Loucy (cell line): ENCODE measurements at regions not wholly inside any gene's neighbourhood (a gene's known extent, or its start where the extent isn't known, plus 50 kb on each side); places are given as distances from the start of the nearest gene placed in this dataset.

Source experiments
- H2AFZ ChIP-seq: fragments of 200-600 bp; sonication (generic); 2 replicates; pipeline ENCODE4 v1.6.0; 2016; ENCODE audit warnings: antibody characterized with exemption, mild to moderate bottlenecking, low read length, moderate library complexity
- H3F3A ChIP-seq: fragments of 200-600 bp; 2 replicates; pipeline ENCODE4 v1.6.0; 2016; ENCODE audit warnings: antibody characterized with exemption, low read depth, mild to moderate bottlenecking
- H3K27me3 ChIP-seq: fragments of 200-600 bp; sonication (generic); 2 replicates; pipeline ENCODE4 v1.6.1; 2014; ENCODE audit warnings: low read length, mild to moderate bottlenecking; ENCODE audit not compliant: insufficient read depth, poor library complexity, severe bottlenecking
- H3K36me3 ChIP-seq: fragments of 200-600 bp; sonication (generic); 2 replicates; pipeline ENCODE4 v1.6.1; 2016; ENCODE audit warnings: low read length; ENCODE audit not compliant: insufficient read depth
- H3K4me1 ChIP-seq: fragments of 200-600 bp; sonication (generic); 2 replicates; pipeline ENCODE4 v1.5.1; 2014; ENCODE audit warnings: low read length, mild to moderate bottlenecking; ENCODE audit not compliant: insufficient read depth, poor library complexity, severe bottlenecking
- H3K4me2 ChIP-seq: fragments of 200-600 bp; sonication (generic); 2 replicates; pipeline ENCODE4 v1.6.0; 2014; ENCODE audit warnings: antibody characterized with exemption, low read length, low read depth, mild to moderate bottlenecking; ENCODE audit not compliant: poor library complexity, severe bottlenecking
- H3K4me3 ChIP-seq: fragments of 200-600 bp; sonication (generic); 2 replicates; pipeline ENCODE4 v1.5.1; 2014; ENCODE audit warnings: low read length, mild to moderate bottlenecking, mixed read lengths; ENCODE audit not compliant: poor library complexity, severe bottlenecking
- H3K79me2 ChIP-seq: fragments of 200-600 bp; sonication (generic); 2 replicates; pipeline ENCODE4 v1.6.1; 2014; ENCODE audit warnings: low read length; ENCODE audit not compliant: insufficient read depth
- H3K9ac ChIP-seq: fragments of 200-600 bp; sonication (generic); 2 replicates; pipeline ENCODE4 v1.6.0; 2014; ENCODE audit warnings: mild to moderate bottlenecking, low read depth, low read length, moderate library complexity; ENCODE audit not compliant: poor library complexity, severe bottlenecking
- H3K9me2 ChIP-seq: fragments of 200-600 bp; sonication (generic); replicated peaks from 2 replicates; pipeline ENCODE4 v1.6.1; 2016; ENCODE audit warnings: low read depth, low read length, mixed read lengths
- H3K9me3 ChIP-seq: fragments of 200-600 bp; sonication (generic); 2 replicates; pipeline ENCODE4 v1.6.1; 2014; ENCODE audit warnings: mild to moderate bottlenecking, antibody characterized with exemption, low read length, low read depth; ENCODE audit not compliant: insufficient read depth
- H4K20me1 ChIP-seq: fragments of 200-600 bp; sonication (generic); 2 replicates; pipeline ENCODE4 v1.6.0; 2014; ENCODE audit warnings: antibody characterized with exemption, low read length, mild to moderate bottlenecking; ENCODE audit not compliant: insufficient read depth, poor library complexity, severe bottlenecking
- EZH2phosphoT487 ChIP-seq: fragments of 200-600 bp; IDR thresholded peaks from 2 replicates; pipeline ENCODE4 v1.6.1; 2018; ENCODE audit warnings: antibody characterized with exemption, mild to moderate bottlenecking, moderate library complexity, borderline replicate concordance
- TF ChIP-seq, protein P1 (sequence below): fragments of 200-600 bp; sonication (generic); conservative IDR thresholded peaks from 2 replicates; pipeline ENCODE4 v1.5.1; 2014; ENCODE audit warnings: mild to moderate bottlenecking, antibody characterized with exemption, low read length

DNA sequence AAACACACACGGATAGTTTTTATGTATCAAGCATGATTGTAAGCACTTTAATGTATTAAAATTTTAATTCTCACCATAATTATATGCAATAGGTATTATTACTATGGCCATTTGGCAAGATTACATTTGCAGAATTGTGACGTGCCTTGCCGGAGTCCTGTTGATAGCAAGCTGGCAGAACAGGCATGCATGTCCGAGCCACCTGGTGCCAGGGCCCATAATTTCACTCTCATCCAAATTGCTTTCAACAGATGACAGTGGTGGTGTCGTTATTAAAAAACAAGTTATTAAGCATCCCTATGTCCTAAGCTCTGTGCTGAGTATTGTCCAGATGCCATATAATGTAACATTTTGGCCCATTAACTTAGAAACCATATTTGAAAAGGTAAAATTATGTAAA lies 374.3 kb downstream of the FOXO1 start:
- no peaks in the 10 kb centered on the region for H3K27me3 ChIP-seq
- H3K36me3 ChIP-seq, result no peaks in the 10 kb centered on the region
- H3K4me3 ChIP-seq, result no peak overlapping the region
- H3K4me2 ChIP-seq, result no peak overlapping the region
- no peak for TF ChIP-seq EZH2phosphoT487
- TF ChIP-seq, protein P1, sequence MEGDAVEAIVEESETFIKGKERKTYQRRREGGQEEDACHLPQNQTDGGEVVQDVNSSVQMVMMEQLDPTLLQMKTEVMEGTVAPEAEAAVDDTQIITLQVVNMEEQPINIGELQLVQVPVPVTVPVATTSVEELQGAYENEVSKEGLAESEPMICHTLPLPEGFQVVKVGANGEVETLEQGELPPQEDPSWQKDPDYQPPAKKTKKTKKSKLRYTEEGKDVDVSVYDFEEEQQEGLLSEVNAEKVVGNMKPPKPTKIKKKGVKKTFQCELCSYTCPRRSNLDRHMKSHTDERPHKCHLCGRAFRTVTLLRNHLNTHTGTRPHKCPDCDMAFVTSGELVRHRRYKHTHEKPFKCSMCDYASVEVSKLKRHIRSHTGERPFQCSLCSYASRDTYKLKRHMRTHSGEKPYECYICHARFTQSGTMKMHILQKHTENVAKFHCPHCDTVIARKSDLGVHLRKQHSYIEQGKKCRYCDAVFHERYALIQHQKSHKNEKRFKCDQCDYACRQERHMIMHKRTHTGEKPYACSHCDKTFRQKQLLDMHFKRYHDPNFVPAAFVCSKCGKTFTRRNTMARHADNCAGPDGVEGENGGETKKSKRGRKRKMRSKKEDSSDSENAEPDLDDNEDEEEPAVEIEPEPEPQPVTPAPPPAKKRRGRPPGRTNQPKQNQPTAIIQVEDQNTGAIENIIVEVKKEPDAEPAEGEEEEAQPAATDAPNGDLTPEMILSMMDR, result no peak
- H3K9ac ChIP-seq, result no peak overlapping the region
- H3K4me1 ChIP-seq, result no peaks in the 10 kb centered on the region
- no peaks in the 10 kb centered on the region for H3K9me2 ChIP-seq
- no peaks in the 10 kb centered on the region for H3F3A ChIP-seq
- H4K20me1 ChIP-seq, result no peaks in the 10 kb centered on the region
- H2AFZ ChIP-seq, result no peak overlapping the region
- H3K79me2 ChIP-seq, result no peaks in the 10 kb centered on the region
- peaks cover 5% of the 10 kb centered on the region; the same call in 1 of the 2 replicates for H3K9me3 ChIP-seq

DNA sequence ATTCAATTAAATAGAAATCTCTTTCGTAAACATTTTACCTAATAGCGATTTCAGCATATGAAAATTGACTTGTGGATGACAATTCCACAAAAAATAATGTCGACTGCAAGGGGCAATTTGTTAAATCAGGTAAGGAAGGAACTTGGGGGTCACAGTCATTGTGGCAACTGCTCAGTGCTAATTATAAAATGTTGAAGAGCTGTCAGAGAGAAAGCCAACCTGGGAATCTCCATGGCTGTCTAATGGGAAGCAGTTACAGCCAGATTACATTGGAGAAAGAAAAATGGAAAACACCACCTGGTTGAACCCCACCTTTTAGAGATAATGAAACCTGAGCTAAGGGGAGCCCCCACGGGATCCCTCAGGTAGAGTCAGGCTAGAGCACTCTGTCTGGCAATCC lies 373.9 kb downstream of the FOXO1 start:
- no peak overlapping the region for H3K4me3 ChIP-seq
- H2AFZ ChIP-seq, result no peak overlapping the region
- no peaks in the 10 kb centered on the region for H3K79me2 ChIP-seq
- H4K20me1 ChIP-seq, result no peaks in the 10 kb centered on the region
- TF ChIP-seq, protein P1, result no peak
- no peak for TF ChIP-seq EZH2phosphoT487
- no peaks in the 10 kb centered on the region for H3K36me3 ChIP-seq
- peaks cover 5% of the 10 kb centered on the region; the same call in 1 of the 2 replicates for H3K9me3 ChIP-seq
- H3K4me2 ChIP-seq, result no peak overlapping the region
- no peak overlapping the region for H3K9ac ChIP-seq
- H3K27me3 ChIP-seq, result no peaks in the 10 kb centered on the region
- H3K9me2 ChIP-seq, result no peaks in the 10 kb centered on the region
- H3F3A ChIP-seq, result no peaks in the 10 kb centered on the region
- H3K4me1 ChIP-seq, result no peaks in the 10 kb centered on the region

DNA sequence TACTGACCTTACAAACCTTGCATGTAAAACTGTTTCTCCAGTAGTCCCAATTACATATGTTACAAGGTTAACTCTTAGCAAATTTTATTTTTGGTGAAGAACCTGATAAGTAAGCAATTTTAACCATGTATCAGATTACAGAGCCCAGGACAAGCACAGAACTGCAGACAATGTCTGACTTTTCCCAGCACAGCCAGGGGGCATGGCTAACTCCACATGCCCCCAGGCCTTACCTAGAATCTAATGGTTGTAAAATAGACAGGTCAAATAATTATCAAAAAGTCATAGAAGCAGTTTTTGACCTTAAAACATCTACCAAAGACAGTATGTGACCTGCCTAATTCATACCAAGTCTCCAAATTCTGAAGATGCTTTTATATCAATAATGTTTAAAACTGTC lies 364.1 kb downstream of the FOXO1 start:
- no peak overlapping the region for H3K4me2 ChIP-seq
- H3K9me2 ChIP-seq, result no peaks in the 10 kb centered on the region
- no peaks in the 10 kb centered on the region for H3K36me3 ChIP-seq
- H4K20me1 ChIP-seq, result no peaks in the 10 kb centered on the region
- H3K4me1 ChIP-seq, result no peaks in the 10 kb centered on the region
- no peaks in the 10 kb centered on the region for H3K79me2 ChIP-seq
- no peak overlapping the region for H3K9ac ChIP-seq
- H3K9me3 ChIP-seq, result peaks cover 26% of the 10 kb centered on the region; the same call in 1 of the 2 replicates
- H3F3A ChIP-seq, result no peaks in the 10 kb centered on the region
- H2AFZ ChIP-seq, result no peak overlapping the region
- TF ChIP-seq, protein P1, result no peak
- H3K27me3 ChIP-seq, result no peaks in the 10 kb centered on the region
- H3K4me3 ChIP-seq, result no peak overlapping the region
